Testis (tissue), 2 donors: ENCODE measurements at regions not wholly inside any gene's neighbourhood (a gene's known extent, or its start where the extent isn't known, plus 50 kb on each side); places are given as distances from the start of the nearest gene placed in this dataset.
"Not testable (repeated sequence)": the region's sequence is repeated elsewhere in the genome, so short reads cannot be mapped to it uniquely, and the experiment has no call there.

Experiments
- DNase-seq: peaks from one replicate; pipeline ENCODE4 v3.0.0-alpha.2; 2019
- H3K27ac ChIP-seq, 2 donors: fragments of 200-600 bp; sonication (generic); one replicate each; pipeline ENCODE4 v1.5.1; 2019
- H3K27me3 ChIP-seq: fragments of 200-600 bp; sonication (generic); one replicate; pipeline ENCODE4 v1.5.1; 2019
- H3K36me3 ChIP-seq: fragments of 200-600 bp; sonication (generic); one replicate; pipeline ENCODE4 v1.5.1; 2017; ENCODE audit warnings: low read depth; ENCODE audit errors: missing control alignments
- H3K4me1 ChIP-seq: fragments of 200-600 bp; sonication (generic); one replicate; pipeline ENCODE4 v1.5.1; 2019
- H3K4me3 ChIP-seq, 2 donors: fragments of 200-600 bp; sonication (generic); one replicate each; pipeline ENCODE4 v1.5.1; 2017 to 2019
- H3K9me3 ChIP-seq: fragments of 200-600 bp; sonication (generic); one replicate; pipeline ENCODE4 v1.5.1; 2017
- POLR2A ChIP-seq: fragments of 450-650 bp; IDR thresholded peaks from one replicate; pipeline ENCODE4 v1.6.1; 2017; ENCODE audit warnings: antibody characterized with exemption, mild to moderate bottlenecking, moderate library complexity
- WGBS, 2 donors: methylation state at CpG; one replicate each; pipeline ENCODE4 v1.1.5; 2018; 5-methylcytosine and 5-hydroxymethylcytosine counted together
- intact Hi-C: fragments of 100-400 bp; cut with DNase I; formaldehyde crosslinking; loops from one replicate; pipeline ENCODE4 v1.15.1; 2023; ENCODE audit warnings: low total_unique reads
- TF ChIP-seq, protein P1 (sequence below), 3 experiments: fragments of 450-650 bp in 2 of 3; fragments of 200-600 bp in 1 of 3; sonication (generic) in 1 of 3; IDR thresholded peaks; one replicate each; pipeline ENCODE4 v1.5.1; 2016 to 2019; ENCODE audit warnings: antibody characterized with exemption in 3 of 3, mild to moderate bottlenecking in 2 of 3, moderate library complexity in 1 of 3

DNA sequence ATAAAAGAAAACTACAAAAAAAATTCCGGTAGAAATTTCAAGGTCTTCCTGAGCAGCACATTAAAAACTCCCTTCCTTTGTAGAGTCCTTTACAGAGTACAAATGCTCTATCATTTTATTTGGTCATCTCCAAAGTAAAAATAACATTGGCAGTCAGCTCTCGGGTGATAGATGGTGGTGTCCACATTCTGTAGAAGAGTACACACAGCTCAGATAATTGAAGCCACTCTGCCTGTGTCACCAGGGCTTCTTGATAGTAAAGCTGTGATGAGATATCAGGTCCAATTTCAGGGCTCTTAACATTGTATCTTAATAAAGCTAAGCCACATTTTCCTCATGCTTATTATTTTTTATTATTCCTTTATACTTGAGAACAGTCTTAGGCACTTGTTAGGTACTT, 371.6 kb downstream of the TAFA4 start:
- TF ChIP-seq, protein P1, sequence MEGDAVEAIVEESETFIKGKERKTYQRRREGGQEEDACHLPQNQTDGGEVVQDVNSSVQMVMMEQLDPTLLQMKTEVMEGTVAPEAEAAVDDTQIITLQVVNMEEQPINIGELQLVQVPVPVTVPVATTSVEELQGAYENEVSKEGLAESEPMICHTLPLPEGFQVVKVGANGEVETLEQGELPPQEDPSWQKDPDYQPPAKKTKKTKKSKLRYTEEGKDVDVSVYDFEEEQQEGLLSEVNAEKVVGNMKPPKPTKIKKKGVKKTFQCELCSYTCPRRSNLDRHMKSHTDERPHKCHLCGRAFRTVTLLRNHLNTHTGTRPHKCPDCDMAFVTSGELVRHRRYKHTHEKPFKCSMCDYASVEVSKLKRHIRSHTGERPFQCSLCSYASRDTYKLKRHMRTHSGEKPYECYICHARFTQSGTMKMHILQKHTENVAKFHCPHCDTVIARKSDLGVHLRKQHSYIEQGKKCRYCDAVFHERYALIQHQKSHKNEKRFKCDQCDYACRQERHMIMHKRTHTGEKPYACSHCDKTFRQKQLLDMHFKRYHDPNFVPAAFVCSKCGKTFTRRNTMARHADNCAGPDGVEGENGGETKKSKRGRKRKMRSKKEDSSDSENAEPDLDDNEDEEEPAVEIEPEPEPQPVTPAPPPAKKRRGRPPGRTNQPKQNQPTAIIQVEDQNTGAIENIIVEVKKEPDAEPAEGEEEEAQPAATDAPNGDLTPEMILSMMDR (IDR thresholded peaks at IDR 0.05), result no peak
- no peak for TF ChIP-seq POLR2A
- Histone ChIP-seq H3K36me3 (no peaks in the 10 kb centered on the region), H3K4me1 (no peaks in the 10 kb centered on the region), H3K9me3 (no peaks in the 10 kb centered on the region), H3K27me3 (no peaks in the 10 kb centered on the region), H3K4me3 (no peak overlapping the region), H3K27ac (no peak overlapping the region)
- no peak for DNase-seq
- intact Hi-C loops, result no loop called here
- 31 to 38% methylated on average over 2 of the region's 2 CpGs for WGBS, 2 donors

DNA sequence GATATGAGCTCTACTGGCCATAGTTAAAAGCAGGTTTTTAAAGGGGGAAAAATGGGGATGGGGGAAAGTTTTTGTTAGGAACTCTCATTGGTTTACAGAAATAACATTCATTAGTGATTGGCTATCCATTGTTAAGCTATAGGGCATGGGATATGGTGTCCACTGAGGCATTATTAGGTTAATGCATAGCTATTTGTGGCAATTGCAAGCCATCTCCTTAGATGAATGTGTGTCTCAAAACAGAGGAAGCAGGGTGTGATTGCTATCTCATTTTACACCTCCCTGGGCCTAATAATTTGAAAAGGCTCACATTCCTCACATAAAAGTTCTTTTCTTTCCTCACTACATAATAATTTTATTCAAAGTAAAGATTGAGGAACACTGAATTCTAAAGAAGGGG, 396.6 kb downstream of the TAFA4 start:
- intact Hi-C loops, result no loop called here

DNA sequence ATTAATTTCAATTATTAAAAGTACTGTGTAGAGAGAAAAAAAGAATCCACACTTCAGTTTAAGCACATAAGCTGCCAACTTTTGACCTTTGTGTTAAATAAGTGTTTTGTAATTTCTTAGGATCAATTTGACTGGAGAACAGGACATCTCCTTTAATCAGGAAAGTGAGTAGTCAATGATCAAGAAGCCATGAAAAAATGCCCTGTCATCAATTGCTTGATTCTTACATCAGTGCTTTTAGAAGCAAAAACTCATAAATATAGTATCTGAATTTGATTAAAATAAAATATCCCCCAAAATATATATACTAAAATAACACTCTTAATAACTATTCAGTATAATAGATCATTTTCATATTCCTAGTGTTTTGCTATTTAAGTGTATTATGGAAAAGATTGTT, 409.0 kb downstream of the TAFA4 start:
- H3K36me3 ChIP-seq, result no peaks in the 10 kb centered on the region
- TF ChIP-seq, protein P1 (IDR thresholded peaks at IDR 0.05), result no peak
- TF ChIP-seq POLR2A, result no peak
- no peak for DNase-seq
- H3K27me3 ChIP-seq, result no peaks in the 10 kb centered on the region
- intact Hi-C loops, result no loop called here
- no peaks in the 10 kb centered on the region for H3K9me3 ChIP-seq
- H3K27ac ChIP-seq, result no peak overlapping the region
- no peaks in the 10 kb centered on the region for H3K4me1 ChIP-seq
- H3K4me3 ChIP-seq, result no peak overlapping the region

More for the DNA sequence above, 396.6 kb downstream of the TAFA4 start:
- H3K4me3 ChIP-seq, result no peak overlapping the region
- TF ChIP-seq, protein P1 (IDR thresholded peaks at IDR 0.05), result no peak
- TF ChIP-seq POLR2A, result no peak
- no peak for DNase-seq
- no peaks in the 10 kb centered on the region for H3K36me3 ChIP-seq
- H3K27me3 ChIP-seq, result no peaks in the 10 kb centered on the region
- H3K4me1 ChIP-seq, result no peaks in the 10 kb centered on the region
- H3K9me3 ChIP-seq, result no peaks in the 10 kb centered on the region
- H3K27ac ChIP-seq, result no peak overlapping the region

DNA sequence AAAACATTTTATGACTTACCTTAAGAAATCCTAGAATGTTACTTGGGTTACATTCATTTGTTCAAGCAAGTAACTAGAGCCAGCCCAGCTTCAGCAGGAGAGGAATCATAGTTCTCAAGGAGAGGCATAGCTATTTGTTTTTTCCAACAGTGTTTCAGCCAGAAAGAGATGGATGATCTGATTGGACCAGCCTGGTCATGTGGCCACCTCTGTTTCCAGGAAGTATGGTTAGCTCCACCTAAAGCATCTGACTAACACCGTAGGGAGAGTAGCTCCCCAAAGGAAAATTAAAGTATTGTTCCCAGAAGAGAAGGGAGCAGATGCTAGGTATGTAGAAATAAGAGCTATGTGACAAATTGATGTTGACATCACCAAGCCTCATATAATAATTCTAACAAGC, 417.1 kb downstream of the TAFA4 start:
- Histone ChIP-seq H3K27ac (no peak overlapping the region), H3K4me3 (no peak overlapping the region), H3K36me3 (no peaks in the 10 kb centered on the region), H3K27me3 (no peaks in the 10 kb centered on the region), H3K4me1 (no peaks in the 10 kb centered on the region), H3K9me3 (no peaks in the 10 kb centered on the region)
- TF ChIP-seq POLR2A, result no peak
- TF ChIP-seq, protein P1 (IDR thresholded peaks at IDR 0.05), result no peak
- 47 to 53% methylated on average over 1 of the region's 1 CpG for WGBS, 2 donors
- peak; percentile 21 for DNase-seq
- intact Hi-C loops, result no loop called here

DNA sequence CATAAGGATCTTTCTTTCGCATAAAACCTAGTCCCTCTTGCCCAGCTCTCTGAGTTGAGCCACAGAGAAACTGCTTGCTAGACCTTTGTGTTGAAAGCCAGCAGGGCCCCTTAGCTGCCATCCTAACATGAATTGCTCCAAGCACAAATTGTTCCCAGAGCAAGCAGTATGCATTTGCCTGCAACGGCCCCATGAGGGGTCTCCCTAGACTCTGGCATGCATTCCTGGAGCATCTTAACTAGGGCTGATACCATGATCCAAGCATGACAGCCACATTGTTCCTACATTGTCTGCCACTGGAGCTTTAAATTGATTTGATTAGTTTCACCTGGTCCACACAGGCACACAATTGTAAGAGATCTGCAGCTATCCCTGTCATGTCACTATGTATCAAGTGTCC, 428.1 kb downstream of the TAFA4 start:
- H3K9me3 ChIP-seq, result no peaks in the 10 kb centered on the region
- intact Hi-C loops, result no loop called here
- H3K4me1 ChIP-seq, result no peaks in the 10 kb centered on the region
- H3K4me3 ChIP-seq, result no peak overlapping the region
- no peak for TF ChIP-seq POLR2A
- TF ChIP-seq, protein P1 (IDR thresholded peaks at IDR 0.05), result no peak
- H3K27me3 ChIP-seq, result no peaks in the 10 kb centered on the region
- no peak for DNase-seq
- 31 to 46% methylated on average over 2 of the region's 2 CpGs for WGBS, 2 donors
- H3K36me3 ChIP-seq, result no peaks in the 10 kb centered on the region
- no peak overlapping the region for H3K27ac ChIP-seq

DNA sequence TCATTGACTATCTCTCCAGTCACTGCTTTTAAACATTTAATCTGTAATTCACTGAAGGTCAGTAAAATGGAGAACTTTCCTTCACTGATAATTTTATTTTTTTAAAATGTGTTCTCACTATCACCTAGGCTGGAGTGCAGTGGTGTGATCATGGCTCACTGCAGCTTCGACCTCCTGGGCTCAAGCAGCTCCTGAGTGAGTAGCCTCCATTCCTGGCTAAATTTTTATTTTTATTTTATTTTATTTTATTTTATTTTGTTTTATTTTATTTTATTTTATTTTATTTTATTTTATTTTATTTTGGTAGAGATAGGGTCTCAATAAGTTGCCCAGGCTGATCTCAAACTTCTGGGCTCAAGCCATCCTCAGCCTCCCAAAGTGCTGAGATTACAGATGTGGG, 446.5 kb downstream of the TAFA4 start:
- 88 to 100% methylated on average over 1 of the region's 1 CpG for WGBS, 2 donors
- not testable (repeated sequence) for H3K4me3 ChIP-seq

More for the DNA sequence above, 446.5 kb downstream of the TAFA4 start:
- DNase-seq, H3K36me3 ChIP-seq, intact Hi-C loops, H3K27me3 ChIP-seq, H3K27ac ChIP-seq, H3K4me1 ChIP-seq, H3K9me3 ChIP-seq: not testable (repeated sequence)
